ENCODE measurements at regions not wholly inside any gene's neighbourhood (a gene's known extent, or its start where the extent isn't known, plus 50 kb on each side); places are given as distances from the start of the nearest gene placed in this dataset.
A peak's percentile ranks its signal among the peaks of the same experiment; 100 is the strongest.

- TF ChIP-seq CTCF (IDR thresholded peaks at IDR 0.05; ENCODE audit: insufficient read depth, low read length, missing control alignments): no peak
- ChIA-PET CTCF (interaction anchor here (0.6 to 4.3 kb wide), 8 partner anchors 8 to 368 kb away, joined by 3 to 47 read pairs (median 4); partner anchors contain the start of gene MME), POLR2A (no interaction called here)
- no peak overlapping the region for H3K4me3 ChIP-seq (ENCODE audit: low read depth, low read length)
- DNase-seq (ENCODE audit: low read depth, low spot score): no peak
Observed at GRCh38 chr3:154955907-154956533, 124.1 kb upstream of the MME start.

- POLR2A ChIA-PET: no interaction called here
- CTCF ChIA-PET: interaction anchor here (0.7 to 4.3 kb wide), 26 partner anchors 8 to 378 kb away, joined by 3 to 47 read pairs (median 3); partner anchors contain the start of gene MME
- H3K4me3 ChIP-seq (ENCODE audit: low read depth, low read length): no peak overlapping the region
- TF ChIP-seq CTCF (IDR thresholded peaks at IDR 0.05; ENCODE audit: insufficient read depth, low read length, missing control alignments): peak; percentile 61
- DNase-seq (ENCODE audit: low read depth, low spot score): peak; percentile 53
Observed at GRCh38 chr3:154954757-154955156, 125.4 kb upstream of the MME start.

DNA sequence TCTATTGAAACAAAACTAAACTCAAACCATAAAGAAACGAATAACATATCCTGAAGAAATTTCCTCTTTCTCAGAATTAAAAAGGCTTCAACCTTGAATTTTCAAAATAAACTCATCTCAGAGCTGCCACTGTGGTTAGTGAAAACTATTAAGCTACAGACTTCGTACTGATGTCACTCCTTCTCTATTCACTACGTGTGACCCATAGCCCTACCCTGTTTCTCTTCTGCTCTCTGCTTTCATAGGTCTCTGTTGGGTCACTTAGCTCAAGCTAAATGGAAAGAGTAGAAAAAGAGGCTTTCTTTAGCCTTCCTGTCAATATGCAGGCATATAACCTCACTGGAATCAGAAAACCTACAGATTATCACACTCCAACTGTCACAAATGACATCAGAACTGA is 126.6 kb upstream of the MME start:
- DNase-seq (ENCODE audit: low read depth, low spot score): no peak
- ChIA-PET POLR2A (interaction anchor here (0.7 kb wide), 1 partner anchor 158 kb away, joined by 3 read pairs; no protein-coding TSS in a partner anchor), CTCF (interaction anchor here (0.7 to 4.3 kb wide), 13 partner anchors 14 to 369 kb away, joined by 3 to 47 read pairs (median 5); partner anchors contain the start of gene MME)
- no peak for TF ChIP-seq CTCF (IDR thresholded peaks at IDR 0.05; ENCODE audit: insufficient read depth, low read length, missing control alignments)
- no peak overlapping the region for H3K4me3 ChIP-seq (ENCODE audit: low read depth, low read length)

- ChIA-PET POLR2A (no interaction called here), CTCF (interaction anchor here (1.1 to 4.3 kb wide), 4 partner anchors 15 to 370 kb away, joined by 4 to 47 read pairs (median 11); no protein-coding TSS in a partner anchor)
- DNase-seq (ENCODE audit: low read depth, low spot score): no peak
- no peak for TF ChIP-seq CTCF (IDR thresholded peaks at IDR 0.05; ENCODE audit: insufficient read depth, low read length, missing control alignments)
- H3K4me3 ChIP-seq (ENCODE audit: low read depth, low read length): no peak overlapping the region
Observed at GRCh38 chr3:154952553-154952952, 127.6 kb upstream of the MME start.

DNA sequence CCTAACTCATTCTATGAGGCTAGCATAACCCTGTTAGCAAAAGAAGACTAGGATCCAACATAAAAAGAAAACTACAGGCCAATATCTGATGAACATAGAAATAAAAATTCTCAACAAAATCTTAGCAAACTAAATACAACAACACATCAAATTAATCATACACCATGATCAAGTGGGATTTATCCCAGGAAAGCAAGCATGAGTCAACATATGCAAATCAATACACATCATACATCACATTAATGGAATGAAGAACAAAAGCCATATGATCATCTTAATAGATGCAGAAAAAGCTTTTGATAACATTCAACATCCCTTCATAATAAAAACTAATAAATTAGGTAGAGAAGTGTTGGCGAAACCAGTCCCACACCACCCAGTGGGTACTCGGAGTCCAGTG is 136.1 kb upstream of the MME start:
- ChIA-PET POLR2A (no interaction called here), CTCF (interaction anchor here (1.6 kb wide), 1 partner anchor 11 kb away, joined by 3 read pairs; no protein-coding TSS in a partner anchor)
- no peak for DNase-seq (ENCODE audit: low read depth, low spot score)
- no peak for TF ChIP-seq CTCF (IDR thresholded peaks at IDR 0.05; ENCODE audit: insufficient read depth, low read length, missing control alignments)
- no peak overlapping the region for H3K4me3 ChIP-seq (ENCODE audit: low read depth, low read length)

GRCh38 chr3:154942827-154943226 is 137.3 kb upstream of the MME start:
- POLR2A ChIA-PET: no interaction called here

More at GRCh38 chr3:154942827-154943226, 137.3 kb upstream of the MME start:
- CTCF ChIA-PET: interaction anchor here (0.8 to 1.0 kb wide), 2 partner anchors 12 to 14 kb away, joined by 3 to 4 read pairs; no protein-coding TSS in a partner anchor
- no peak overlapping the region for H3K4me3 ChIP-seq (ENCODE audit: low read depth, low read length)
- no peak for DNase-seq (ENCODE audit: low read depth, low spot score)
- TF ChIP-seq CTCF (IDR thresholded peaks at IDR 0.05; ENCODE audit: insufficient read depth, low read length, missing control alignments): no peak
